IMR-90 (cell line): ENCODE measurements at regions not wholly inside any gene's neighbourhood (a gene's known extent, or its start where the extent isn't known, plus 50 kb on each side); places are given as distances from the start of the nearest gene placed in this dataset.
"Not testable (repeated sequence)": the region's sequence is repeated elsewhere in the genome, so short reads cannot be mapped to it uniquely, and the experiment has no call there.

Experiments used
- ATAC-seq: fragments of 200-7000 bp; cut with Tn5 transposase; 2 replicates; pipeline ENCODE4 v1.9.1; 2020; ENCODE audit warnings: low read depth, mild to moderate bottlenecking, moderate library complexity
- BruUV-seq: library from RNA; stranded (reverse); fragments of 400-500 nt; replicated peaks from 2 replicates; lab custom pipeline; 2021; lab: Mats Ljungman, UMichigan
- CTCF ChIA-PET: fragments of 300-600 bp; formaldehyde crosslinking; extraction: SDS; loops from one replicate; lab custom pipeline; 2021; ENCODE audit warnings: antibody characterized with exemption; lab: Yijun Ruan, JAX
- POLR2A ChIA-PET: fragments of 300-600 bp; sonication (Branson Sonifier 250); formaldehyde crosslinking; loops from one replicate; lab custom pipeline; 2022; ENCODE audit warnings: antibody characterized with exemption; ENCODE audit not compliant: unreplicated experiment; lab: Charles Lee
- DNase-seq: peaks from one replicate; pipeline ENCODE4 v3.0.0; 2013
- H2AFZ ChIP-seq: replicated peaks from 2 replicates; pipeline ENCODE3; 2013; ENCODE audit warnings: low read length, mild to moderate bottlenecking; ENCODE audit not compliant: poor library complexity
- H2AK5ac ChIP-seq: 2 replicates; pipeline ENCODE4 v1.6.1; 2013; ENCODE audit warnings: low read depth, low read length, inconsistent platforms
- H2AK9ac ChIP-seq: replicated peaks from 2 replicates; pipeline ENCODE3; 2013; ENCODE audit warnings: mild to moderate bottlenecking, low read depth, low read length, moderate library complexity; ENCODE audit not compliant: poor library complexity
- H2BK120ac ChIP-seq: 2 replicates; pipeline ENCODE4 v1.6.1; 2013; ENCODE audit warnings: low read depth, low read length, inconsistent platforms
- H2BK15ac ChIP-seq: 3 replicates; pipeline ENCODE4 v1.6.1; 2013; ENCODE audit warnings: low read depth, low read length, inconsistent platforms
- H2BK20ac ChIP-seq: 2 replicates; pipeline ENCODE4 v1.6.1; 2013; ENCODE audit warnings: low read depth, mild to moderate bottlenecking, inconsistent platforms, low read length, moderate library complexity
- H2BK5ac ChIP-seq: 2 replicates; pipeline ENCODE4 v1.6.1; 2013; ENCODE audit warnings: mild to moderate bottlenecking, low read depth, low read length, inconsistent platforms; ENCODE audit not compliant: poor library complexity, severe bottlenecking
- H3K14ac ChIP-seq: replicated peaks from 2 replicates; pipeline ENCODE4 v1.6.1; 2013; ENCODE audit warnings: low read depth, low read length, inconsistent platforms
- H3K18ac ChIP-seq: 2 replicates; pipeline ENCODE4 v1.6.1; 2013; ENCODE audit warnings: low read depth, low read length, control low read depth
- H3K23ac ChIP-seq: 2 replicates; pipeline ENCODE4 v1.6.1; 2013; ENCODE audit warnings: low read depth, low read length, inconsistent platforms
- H3K27ac ChIP-seq: 2 replicates; pipeline ENCODE4 v1.5.1; 2013; ENCODE audit warnings: mild to moderate bottlenecking, control low read depth, low read length; ENCODE audit not compliant: insufficient read depth
- H3K27me3 ChIP-seq: 2 replicates; pipeline ENCODE4 v1.6.1; 2013; ENCODE audit warnings: low read length; ENCODE audit not compliant: control insufficient read depth, insufficient read depth
- H3K36me3 ChIP-seq: 2 replicates; pipeline ENCODE4 v1.6.1; 2013; ENCODE audit warnings: low read length, mixed read lengths; ENCODE audit not compliant: control insufficient read depth, insufficient read depth
- H3K4ac ChIP-seq: 2 replicates; pipeline ENCODE4 v1.6.1; 2013; ENCODE audit warnings: low read depth, low read length, inconsistent platforms
- H3K4me1 ChIP-seq: 2 replicates; pipeline ENCODE4 v1.6.1; 2013; ENCODE audit warnings: low read length, mixed read lengths; ENCODE audit not compliant: control insufficient read depth, insufficient read depth
- H3K4me2 ChIP-seq: 2 replicates; pipeline ENCODE4 v1.6.1; 2013; ENCODE audit warnings: low read depth, mild to moderate bottlenecking, control low read depth, low read length, moderate library complexity
- H3K4me3 ChIP-seq: 2 replicates; pipeline ENCODE4 v1.5.1; 2013; ENCODE audit warnings: low read depth, mild to moderate bottlenecking, control low read depth, low read length, moderate library complexity; ENCODE audit not compliant: insufficient read depth
- H3K56ac ChIP-seq: 2 replicates; pipeline ENCODE4 v1.6.1; 2013; ENCODE audit warnings: low read length, inconsistent platforms; ENCODE audit not compliant: insufficient read depth; ENCODE audit errors: extremely low read depth
- H3K79me1 ChIP-seq, 2 experiments: 2 replicates each; pipeline ENCODE4 v1.6.1; 2013; ENCODE audit warnings: low read length in 2 of 2, inconsistent platforms in 1 of 2, low read depth in 1 of 2
- H3K9ac ChIP-seq: 2 replicates; pipeline ENCODE4 v1.6.1; 2013; ENCODE audit warnings: low read depth, low read length, control low read depth
- H3K9me1 ChIP-seq: 2 replicates; pipeline ENCODE4 v1.6.1; 2013; ENCODE audit warnings: low read length, inconsistent platforms; ENCODE audit not compliant: insufficient read depth
- H3K9me3 ChIP-seq: 2 replicates; pipeline ENCODE4 v1.6.1; 2013; ENCODE audit warnings: low read length; ENCODE audit not compliant: control insufficient read depth, insufficient read depth
- H4K20me1 ChIP-seq: 2 replicates; pipeline ENCODE4 v1.6.1; 2013; ENCODE audit warnings: low read length, inconsistent platforms; ENCODE audit not compliant: insufficient read depth
- H4K5ac ChIP-seq: 2 replicates; pipeline ENCODE4 v1.6.1; 2013; ENCODE audit warnings: mild to moderate bottlenecking, low read depth, low read length, control low read depth
- H4K8ac ChIP-seq, 2 experiments: 2 replicates each; pipeline ENCODE4 v1.6.1; 2013; ENCODE audit warnings: low read depth in 2 of 2, low read length in 2 of 2, control low read depth in 1 of 2, inconsistent platforms in 1 of 2
- H4K91ac ChIP-seq: 2 replicates; pipeline ENCODE4 v1.6.1; 2013; ENCODE audit warnings: low read depth, low read length, inconsistent platforms; ENCODE audit not compliant: insufficient read depth
- WGBS, 2 experiments: methylation state at CpG; one replicate each; pipeline versions ENCODE4 v1.1.5 to v1.1.7; 2013; ENCODE audit warnings: missing lambda C conversion rate in 2 of 2; ENCODE audit not compliant: insufficient read length in 1 of 2; ENCODE audit errors: extremely low coverage in 2 of 2; 5-methylcytosine and 5-hydroxymethylcytosine counted together
- dilution Hi-C: fragments of 300-500 bp; cut with HindIII; formaldehyde crosslinking; loops from one replicate; pipeline ENCODE4 v1.14.3; 2018; ENCODE audit warnings: low sequenced_read_pairs; ENCODE audit not compliant: unreplicated experiment
- in situ Hi-C: fragments of 300-500 bp; cut with MboI; formaldehyde crosslinking; loops from 3 replicates; pipeline ENCODE4 v1.14.3; 2019; ENCODE audit warnings: low sequenced_read_pairs, inconsistent platforms, mixed read lengths
- intact Hi-C: fragments of 100-400 bp; cut with micrococcal nuclease; formaldehyde crosslinking; loops from 2 replicates; pipeline ENCODE4 v1.10.0; 2022

GRCh38 chr4:3601108-3601690, 69.0 kb upstream of the LRPAP1 start:
- H2AK5ac ChIP-seq, H3K27ac ChIP-seq, H2AK9ac ChIP-seq, H2BK5ac ChIP-seq, ATAC-seq, H2BK15ac ChIP-seq, H2BK120ac ChIP-seq, H4K8ac ChIP-seq, H3K9me1 ChIP-seq, H3K36me3 ChIP-seq, H3K23ac ChIP-seq, BruUV-seq, POLR2A ChIA-PET, H2BK20ac ChIP-seq, H3K56ac ChIP-seq, dilution Hi-C loops, H2AFZ ChIP-seq, H3K4me1 ChIP-seq, H3K4me3 ChIP-seq, H4K5ac ChIP-seq, H3K27me3 ChIP-seq, H4K91ac ChIP-seq, H3K4me2 ChIP-seq, intact Hi-C loops, in situ Hi-C loops, H3K4ac ChIP-seq, H3K18ac ChIP-seq, H4K20me1 ChIP-seq, H3K9me3 ChIP-seq, DNase-seq, H3K79me1 ChIP-seq, H3K9ac ChIP-seq, CTCF ChIA-PET, H3K14ac ChIP-seq: not testable (repeated sequence)
- WGBS, 2 experiments, result 49% methylated on average over 7 of the region's 12 CpGs; no CpG with 5 or more reads in 1 of the 2 experiments
